Stimulated activated CD4-positive, alpha-beta T cell treated with anti-CD3 and anti-CD28 coated beads, TNF-alpha, amount 100 ng/mL, for 4 hours (primary cell): ENCODE measurements at regions not wholly inside any gene's neighbourhood (a gene's known extent, or its start where the extent isn't known, plus 50 kb on each side); places are given as distances from the start of the nearest gene placed in this dataset.

ENCODE experiments used
- DNase-seq, 3 experiments: peaks; one replicate each; pipeline ENCODE4 v3.0.0-alpha.2; 2020; ENCODE audit warnings: low read depth in 3 of 3

DNA sequence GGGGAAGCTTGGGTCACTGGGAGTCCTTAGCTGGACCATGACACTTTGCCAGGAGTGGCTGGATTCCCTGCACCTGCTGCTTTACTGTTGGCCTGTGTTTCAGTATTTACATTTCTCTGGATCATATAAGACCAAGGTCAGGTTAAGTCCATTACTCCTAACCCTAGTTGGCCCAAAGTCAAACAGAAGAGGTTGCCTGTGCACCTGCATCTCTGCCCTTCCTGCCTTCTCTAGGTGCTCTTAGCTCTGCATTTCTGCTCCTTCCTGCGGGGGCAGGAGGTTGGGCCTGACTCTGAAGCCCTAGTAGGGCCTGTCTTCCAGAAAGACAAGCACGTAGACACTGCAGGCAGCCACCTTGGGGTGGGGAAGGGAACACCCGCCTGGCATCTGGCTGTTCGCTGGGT lies 124.3 kb downstream of the RPLP1 start:
- DNase-seq: no peak

DNA sequence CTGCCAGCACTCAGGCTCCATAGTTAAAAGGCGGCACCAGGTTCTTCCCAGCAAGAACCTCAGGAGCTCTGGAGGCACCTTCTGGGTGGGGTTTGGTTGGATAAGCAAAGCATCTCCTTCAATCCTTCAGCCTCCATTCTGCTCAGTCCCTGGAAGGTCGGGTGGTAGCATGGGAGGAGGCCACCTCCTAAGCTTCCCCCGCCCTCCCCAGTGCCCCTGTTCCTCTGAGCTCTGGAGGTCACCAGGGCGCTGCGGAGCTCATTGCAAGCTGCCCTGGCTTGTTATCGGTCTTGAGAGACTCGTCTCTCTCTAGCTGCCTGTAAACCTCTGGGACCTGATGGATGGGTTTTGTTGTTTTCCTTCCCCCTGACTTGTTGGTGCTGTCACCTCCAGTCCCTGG lies 124.8 kb downstream of the RPLP1 start:
- no peak for DNase-seq

DNA sequence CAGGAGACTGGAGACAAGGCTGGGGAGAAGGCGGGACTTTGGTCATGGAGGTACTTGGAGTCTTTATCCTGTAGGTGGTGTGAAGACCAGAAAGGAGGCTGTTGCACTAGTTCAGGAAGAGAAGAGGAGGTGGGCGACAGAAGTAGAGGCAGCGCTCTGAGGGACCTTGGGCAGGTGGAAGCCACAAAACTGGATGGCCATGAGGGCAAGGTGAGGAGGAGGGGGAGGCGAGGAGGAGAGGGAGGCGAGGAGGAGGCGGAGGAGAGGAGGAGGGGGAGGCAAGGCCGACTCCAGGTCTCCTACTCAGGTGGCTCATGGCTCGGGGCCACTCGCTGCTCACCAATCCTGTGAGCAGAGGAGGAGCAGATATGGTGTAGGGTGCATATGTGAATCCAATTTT lies 125.6 kb downstream of the RPLP1 start:
- DNase-seq: no peak

DNA sequence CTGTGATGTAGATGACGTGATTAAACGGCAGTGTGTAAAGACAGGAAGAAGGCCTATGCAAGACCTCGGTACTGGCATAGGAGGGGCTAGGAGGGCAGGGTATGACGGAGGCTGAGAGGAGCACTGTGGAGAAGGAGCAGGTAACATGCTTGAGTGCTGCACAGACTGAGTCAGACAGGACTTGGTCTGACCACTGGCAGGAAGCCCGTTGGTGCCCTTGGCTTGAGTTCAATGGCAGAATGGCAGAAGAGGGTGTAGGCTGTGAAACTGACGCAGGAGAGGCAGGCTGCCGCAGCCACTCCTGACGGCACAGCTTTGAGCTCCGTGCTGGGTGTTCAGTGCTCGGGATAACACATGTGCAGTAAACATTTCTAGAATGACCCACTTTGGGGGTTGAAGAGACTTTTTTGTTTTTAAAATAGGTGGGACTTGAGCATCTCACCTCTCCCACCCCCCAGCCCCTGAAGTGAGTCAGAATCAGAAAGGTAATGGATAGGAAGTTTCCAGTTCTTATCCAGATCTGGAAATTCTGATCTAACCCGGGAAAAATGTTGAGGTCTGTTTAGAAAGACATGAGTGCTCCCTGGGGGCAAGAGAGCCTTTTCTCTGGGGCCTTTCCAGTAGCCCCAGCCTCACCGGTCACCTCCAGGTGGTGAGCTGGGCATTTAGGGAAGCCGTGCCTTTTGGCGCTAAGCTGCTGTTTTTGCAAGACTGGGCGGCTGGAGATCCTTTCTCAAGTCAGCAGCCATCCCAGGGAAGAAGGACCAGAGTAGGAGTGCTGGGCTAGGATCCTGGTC lies 126.4 kb downstream of the RPLP1 start:
- no peak for DNase-seq

DNA sequence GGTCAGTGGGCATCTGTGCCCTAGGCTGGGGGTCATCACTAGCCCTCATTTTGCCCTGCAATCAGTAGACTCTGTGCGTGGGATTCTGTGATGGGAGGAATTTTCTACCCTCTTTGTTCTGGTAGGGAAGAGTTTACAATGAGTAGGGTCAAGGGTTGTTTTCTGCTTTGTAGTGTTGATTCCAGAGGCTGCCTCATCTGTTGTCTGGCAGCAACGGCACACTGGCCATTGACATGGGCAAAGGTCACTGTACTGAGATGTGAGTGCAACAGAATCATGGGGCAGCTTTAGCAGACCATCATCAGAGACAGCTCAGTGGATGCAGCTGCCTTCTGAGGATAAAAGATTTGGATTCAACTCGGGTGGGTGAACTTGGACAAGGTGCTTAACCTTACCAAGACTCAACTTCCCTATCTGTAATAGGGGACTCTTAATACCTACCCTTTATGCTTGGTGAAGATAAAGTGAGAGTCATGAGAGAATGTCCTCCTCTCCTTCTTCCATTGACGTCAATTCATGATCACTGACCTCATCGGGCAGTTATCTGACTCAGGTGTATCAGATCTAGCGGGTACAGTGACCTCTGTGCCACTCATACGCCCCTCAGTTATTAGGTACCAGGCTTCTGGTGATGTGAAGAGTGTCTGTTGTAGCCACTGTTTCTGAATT lies 127.5 kb downstream of the RPLP1 start:
- no peak for DNase-seq

DNA sequence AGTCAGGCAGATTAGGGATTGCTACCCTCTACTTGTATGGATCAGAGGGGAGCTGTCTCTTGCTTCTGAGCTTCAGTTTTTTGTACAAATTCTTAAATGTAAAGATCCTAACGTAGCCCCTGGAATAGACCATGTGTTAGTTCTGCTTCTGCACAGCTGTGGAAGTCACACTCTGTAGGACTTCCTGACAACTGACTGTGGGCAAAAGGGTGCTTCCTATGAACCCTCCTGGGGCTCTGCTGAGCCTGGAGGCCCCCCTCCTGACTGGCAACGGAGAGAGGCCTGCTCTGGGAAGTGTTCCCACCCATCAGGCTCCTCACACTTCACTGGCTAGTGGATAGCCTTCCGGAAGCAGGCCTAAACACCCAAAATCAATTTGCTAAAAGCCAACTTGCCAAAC lies 131.0 kb downstream of the RPLP1 start:
- no peak for DNase-seq

DNA sequence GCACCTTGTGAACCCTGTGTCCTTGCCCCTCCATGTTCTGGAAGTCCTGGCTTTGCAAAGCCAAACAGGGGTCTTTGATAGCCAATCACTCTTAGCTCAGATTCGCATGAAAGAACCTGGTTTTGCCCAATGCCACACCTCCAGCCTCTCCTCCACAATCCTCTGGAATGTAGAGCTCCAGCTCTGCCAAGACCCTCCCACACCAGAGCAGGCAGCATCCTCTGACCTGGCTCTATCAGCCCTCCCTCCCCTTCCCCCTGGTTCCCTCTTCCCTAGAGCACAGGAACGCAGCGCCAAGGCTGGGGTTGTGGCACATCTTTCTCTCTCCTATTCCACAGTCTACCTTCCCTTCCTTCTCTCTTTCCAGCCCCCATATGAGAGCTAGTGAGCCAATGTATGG lies 133.3 kb downstream of the RPLP1 start:
- no peak for DNase-seq

DNA sequence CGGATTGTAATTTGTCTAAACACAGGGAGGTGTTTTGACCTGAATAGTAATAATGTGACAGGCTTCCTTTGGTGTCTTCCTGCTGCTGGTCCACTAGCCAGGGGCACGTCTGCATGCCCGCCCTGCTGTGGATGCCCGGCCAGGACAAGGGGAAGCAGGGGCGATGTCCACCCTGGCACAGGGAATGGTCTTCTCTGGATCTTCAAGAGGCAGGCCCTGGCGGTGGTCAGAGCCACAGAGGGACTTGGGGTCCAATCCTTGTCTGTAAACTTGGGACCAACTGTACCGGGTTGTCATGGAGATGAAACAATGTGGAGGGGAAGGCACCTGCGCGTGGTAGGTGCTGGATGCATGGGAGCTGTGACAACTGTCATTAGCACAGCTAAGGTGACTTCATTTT lies 134.1 kb downstream of the RPLP1 start:
- DNase-seq: no peak

DNA sequence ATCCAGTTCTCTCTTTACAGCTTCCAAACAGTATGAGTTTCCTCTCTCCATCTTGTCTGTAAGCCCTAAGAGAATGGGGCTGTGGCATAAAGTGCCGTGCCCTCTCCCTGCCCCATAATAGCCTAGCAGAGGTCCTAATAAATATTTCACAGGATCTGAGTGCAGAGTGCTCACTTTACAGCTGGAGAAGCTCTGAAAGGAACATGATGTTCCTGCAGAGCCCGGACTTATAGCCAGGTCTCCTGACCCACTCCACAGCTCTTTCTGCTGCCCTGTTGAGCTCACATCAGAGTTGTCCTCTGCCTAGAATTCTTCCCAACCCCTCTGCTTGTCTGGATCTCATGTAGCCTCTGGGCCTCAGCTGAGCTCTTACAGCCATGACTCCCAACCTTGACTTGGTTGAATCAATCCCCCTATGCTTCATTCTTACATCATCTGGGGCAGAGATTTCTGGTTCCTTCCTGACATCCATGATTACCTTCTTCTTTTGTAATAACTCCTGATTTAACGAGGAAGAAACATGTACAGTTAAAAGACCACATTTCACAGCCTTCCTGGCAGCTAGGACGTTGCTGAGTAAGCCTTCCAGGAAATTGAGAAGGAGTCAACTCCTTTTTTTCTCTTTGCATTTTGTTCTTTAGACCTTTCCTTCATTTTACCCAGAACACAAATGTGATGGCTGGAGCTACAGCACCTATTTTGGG lies 135.3 kb downstream of the RPLP1 start:
- no peak for DNase-seq

DNA sequence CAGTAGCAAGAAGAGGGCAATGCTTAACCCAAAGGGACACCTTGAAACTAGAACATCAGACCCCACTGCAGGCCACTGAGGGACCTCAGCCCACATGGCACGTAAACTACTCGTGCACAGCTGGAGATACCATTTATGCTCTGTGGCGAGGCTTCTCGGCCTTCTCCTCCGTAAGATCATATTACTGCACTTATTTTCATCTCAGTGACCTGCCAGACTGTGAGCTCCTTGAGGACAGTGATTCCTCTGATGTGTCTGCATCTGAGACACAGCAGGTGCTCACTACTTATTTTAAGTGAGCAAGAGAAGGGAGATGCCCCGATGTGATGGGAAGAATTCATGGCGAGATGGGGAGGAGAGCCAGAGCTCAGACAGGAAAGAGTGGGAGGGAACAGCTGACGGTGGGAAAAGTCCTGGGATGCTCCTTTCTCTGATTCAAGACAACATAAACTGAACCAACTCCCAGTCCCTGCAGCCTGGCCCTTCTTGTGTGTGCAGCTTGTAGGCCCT lies 137.6 kb downstream of the RPLP1 start:
- DNase-seq: no peak

DNA sequence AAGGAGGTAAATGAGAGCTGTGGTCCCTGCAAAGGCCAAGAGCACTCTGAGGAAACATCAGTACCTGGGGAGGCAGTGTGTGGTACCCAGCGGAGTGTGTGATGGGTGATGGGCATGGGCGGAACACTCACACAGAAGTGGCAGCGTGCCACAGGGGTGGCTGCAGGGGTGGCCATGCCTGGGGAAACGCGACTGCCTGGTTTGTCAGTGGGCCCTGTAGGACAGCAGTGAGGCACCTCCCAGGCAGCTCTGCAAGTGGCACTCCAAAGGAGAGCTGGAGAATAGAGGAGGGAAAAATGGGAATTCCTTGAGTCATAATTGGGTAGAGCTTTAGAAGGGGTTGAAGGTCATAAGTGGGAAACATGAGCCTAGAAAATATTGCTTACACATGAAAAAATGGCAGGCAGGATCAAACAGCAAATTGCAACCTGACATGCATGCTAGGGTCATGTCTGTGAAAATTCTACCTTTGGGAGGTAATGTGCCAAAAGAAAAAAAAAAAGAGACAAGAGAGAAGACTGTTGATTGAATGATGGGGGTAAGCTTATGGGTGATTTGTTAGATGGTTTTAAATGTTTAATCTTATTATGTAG lies 138.4 kb downstream of the RPLP1 start:
- no peak for DNase-seq

DNA sequence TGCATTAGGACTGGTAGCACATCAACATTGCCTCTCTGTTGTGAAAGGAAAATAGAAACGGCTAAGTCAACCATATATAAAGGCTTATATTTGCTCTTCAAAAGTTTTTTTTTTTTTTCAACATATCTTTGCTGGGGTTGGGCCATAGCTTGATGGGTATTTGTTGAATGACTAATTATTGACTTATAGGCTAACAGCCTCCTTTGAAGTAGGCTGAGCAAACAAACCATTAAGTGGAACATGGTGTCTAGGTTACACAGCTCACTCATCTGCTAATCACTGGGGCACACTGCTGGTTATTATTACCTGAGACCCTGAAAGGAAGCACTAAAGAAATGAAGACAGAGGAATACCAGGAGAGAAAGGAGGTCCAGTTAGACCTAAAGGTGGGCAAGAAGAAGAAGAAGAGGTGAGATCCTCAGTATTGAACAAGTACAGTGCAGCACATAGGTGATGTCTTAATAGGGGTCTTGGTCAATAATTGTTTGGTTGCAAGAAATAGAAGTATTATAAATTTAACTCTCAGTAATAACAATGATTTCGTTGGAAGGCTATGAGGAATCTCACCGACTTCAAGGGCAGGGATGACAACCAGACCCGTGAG lies 139.4 kb downstream of the RPLP1 start:
- no peak for DNase-seq

DNA sequence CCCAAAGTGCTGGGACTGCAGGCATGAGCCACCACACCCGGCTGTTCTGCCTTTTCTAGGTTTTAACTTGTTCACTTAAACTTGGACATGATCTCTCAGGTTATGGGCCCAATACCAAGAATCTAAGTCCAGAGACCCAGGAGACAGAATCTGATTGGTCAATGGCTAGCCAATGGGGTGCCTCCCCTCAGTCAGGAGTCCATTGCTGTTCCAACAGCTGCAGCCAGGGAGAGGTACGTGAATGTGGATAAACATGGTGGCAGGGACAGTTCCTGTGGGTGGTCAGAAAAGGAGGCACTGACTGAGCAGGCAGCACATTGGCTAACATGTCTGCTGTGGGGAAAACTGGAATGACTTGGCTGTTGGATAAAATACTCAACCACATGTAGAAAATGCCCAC lies 140.3 kb downstream of the RPLP1 start:
- DNase-seq: no peak

DNA sequence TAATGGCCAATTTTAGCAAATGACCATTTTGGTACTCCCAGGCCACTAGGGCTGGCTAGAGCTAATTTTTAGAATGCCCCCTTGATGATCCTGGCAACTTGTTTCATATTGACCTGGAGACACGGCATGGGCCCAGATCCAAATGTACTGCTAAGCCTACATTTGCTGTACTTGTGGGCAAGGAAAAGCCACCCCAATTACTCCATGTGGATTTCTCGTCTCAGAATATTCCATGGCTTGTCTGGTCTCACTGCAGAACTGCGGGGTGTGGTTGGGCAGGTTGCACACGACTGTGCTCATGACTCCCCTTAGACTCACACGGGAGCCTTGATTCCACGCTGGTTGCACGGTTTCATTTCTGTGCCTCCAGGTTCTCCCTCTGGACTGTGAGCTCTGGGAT lies 140.9 kb downstream of the RPLP1 start:
- no peak for DNase-seq

DNA sequence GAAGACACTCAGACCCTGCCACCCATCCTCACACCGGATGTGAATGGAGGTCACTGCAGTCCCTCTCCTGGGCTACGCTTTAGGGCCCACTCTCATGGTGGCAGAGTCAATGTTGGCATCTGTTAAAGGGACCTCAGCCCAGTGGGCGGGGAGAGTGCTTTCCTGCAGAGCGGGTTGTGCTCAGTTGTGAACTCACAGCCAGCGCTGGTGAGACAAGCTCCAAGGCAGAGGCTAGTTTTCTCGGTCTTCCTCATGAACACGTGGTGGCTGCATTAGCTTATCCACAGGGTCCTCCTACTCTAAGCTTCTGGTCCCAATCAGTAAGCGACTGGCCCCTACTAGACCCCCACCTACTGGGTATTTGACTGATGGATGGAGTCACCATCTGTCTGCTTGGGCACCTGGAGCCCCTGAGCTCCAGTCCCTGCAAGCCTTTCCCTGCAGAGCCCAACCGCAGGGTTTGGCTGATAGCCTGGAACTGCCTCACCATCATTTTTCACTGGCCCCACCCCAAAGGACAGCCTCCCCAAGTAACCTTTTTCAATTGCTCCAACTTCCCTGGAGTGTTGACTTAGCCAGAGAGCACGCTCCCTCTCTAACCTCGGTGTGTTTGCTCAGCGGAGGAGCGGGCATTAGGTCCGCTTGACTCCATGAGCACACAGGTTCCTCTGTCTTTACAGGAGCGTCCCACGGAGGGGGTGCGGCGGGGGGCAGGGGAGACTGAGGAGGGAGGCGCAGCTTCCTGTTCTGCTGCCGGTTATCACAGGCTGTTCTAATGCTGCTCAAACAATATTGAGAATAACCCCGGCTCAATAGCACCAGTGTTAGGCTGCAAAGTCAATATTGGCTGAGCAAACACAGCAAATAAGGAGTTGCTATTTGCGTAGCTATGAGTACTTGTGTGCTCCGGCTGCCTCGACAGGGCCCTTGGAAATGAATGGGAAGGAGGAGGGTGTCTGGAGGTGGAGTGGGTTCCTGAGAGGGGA lies 141.7 kb downstream of the RPLP1 start:
- no peak for DNase-seq

DNA sequence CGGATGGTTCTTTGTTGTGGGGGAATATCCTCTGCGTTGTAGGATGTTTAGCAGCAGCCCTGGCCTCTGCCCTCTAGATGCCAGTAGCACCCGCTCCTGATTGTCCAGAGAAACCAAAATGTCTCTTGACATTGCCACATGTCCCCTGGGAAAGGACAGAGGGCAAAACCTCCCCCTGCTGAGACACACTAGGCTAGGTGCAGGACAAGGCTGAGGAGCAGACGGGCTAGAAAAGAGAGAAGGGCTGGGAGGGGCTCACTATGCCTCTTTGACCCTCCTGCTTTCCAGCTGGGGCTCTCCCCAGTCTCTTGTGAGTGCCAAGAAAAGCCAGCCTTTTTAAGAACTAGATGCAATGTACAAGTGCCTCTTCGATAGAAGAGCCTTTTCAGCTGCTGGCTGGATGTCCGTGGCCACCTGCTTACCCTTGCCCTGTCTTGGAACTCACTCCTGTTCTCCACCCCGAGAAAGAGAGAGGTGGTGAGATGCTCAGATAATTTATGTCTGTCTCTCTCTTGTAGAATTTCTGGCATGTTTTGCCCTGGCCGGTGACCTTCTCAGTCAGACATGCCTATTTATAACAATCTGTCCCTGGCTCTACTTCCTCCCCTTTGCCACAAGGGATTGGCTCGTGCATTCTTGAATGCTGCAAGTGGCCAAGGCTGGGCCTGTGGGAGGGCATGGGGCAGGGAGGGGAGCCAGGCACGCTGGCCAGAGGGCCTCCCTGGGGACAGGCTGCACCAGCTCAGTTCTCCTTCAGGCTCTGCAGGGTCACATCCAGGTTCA lies 142.6 kb downstream of the RPLP1 start:
- no peak for DNase-seq

DNA sequence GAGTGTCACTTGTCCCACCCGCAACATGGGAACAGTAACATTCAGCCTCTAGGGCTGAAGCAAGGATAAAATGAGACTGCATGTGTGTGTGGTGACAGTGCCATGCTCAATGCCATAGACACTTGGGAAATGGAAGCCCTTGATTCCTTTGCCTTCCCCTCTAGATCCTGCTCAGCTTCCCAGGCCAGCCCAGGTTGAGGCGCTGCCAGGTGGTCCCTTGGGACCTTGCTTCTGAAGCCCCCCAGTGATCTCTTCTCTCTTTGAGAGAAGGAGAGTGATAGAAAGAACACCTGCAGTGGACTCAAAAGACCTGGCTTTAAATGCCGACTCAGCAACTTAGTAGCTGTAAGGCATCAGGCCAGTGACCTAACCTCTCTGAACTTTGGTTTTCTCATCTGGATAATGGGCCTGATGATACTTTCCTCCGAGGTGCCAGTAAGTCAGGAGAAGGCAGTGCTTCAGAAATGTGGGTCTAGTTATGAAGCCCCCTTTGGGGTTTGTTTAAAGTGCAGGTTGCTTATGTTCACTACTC lies 144.5 kb downstream of the RPLP1 start:
- DNase-seq: no peak

DNA sequence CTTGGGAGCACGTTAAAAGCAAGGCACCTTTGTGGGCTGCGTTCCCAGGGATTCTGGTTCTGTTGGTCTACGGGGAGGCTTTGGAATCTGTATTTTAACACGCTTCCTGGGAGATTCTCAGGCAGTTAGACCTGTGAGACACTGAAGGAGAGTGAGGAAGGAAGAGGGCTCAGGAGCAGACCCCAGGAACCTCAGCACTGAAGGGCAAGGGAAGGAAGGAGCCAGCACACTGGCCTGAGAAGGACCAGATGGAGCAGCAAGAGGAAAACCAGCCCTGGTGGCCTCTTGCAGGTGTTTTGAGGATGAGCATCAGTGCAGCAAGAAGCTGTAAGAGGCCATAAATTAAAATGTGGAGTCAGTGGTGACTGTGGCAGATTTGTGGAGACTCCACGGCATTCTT lies 146.7 kb downstream of the RPLP1 start:
- no peak for DNase-seq

DNA sequence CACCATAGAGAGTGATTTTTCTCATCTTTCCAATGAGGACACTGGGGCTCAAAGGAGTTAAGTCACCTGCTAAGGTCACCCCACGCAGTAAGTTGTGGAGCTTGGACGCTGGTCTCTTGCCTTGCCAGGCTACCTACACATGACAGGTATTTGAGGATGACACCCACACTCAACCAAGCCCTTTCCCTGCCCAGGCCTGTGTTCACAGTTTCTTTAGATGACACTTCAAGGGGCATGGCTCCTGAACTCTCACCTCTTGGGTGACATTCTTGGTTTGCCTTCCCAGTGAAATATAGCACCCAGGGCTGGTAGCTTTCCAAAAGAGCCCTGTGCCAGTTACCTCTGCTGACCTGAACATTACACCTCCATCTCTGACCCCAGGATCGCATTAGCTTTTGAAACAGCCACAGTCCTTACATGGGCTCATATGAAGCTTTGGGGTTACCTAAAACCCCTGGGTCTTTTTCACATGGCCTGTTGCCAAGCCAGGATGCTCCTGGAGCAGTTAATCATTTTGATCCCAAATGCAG lies 148.0 kb downstream of the RPLP1 start:
- no peak for DNase-seq
